GM12873 (cell line): ENCODE measurements at regions not wholly inside any gene's neighbourhood (a gene's known extent, or its start where the extent isn't known, plus 50 kb on each side); places are given as distances from the start of the nearest gene placed in this dataset.

ENCODE experiments used
- CTCF ChIP-seq: IDR thresholded peaks from 2 replicates; pipeline ENCODE4 v1.5.1; 2012; ENCODE audit warnings: low read depth, mild to moderate bottlenecking, moderate library complexity, low read length, control low read depth; ENCODE audit not compliant: insufficient read depth; ENCODE audit errors: missing control alignments

- TF ChIP-seq CTCF = no peak
These were observed 148.4 kb upstream of the FOXQ1 start for GRCh38 chr6:1163501-1163900.

GRCh38 chr6:1162367-1163275 lies 149.3 kb upstream of the FOXQ1 start:
- no peak for TF ChIP-seq CTCF

GRCh38 chr6:1153696-1154245 lies 158.1 kb upstream of the FOXQ1 start:
- TF ChIP-seq CTCF = no peak

- TF ChIP-seq CTCF = no peak
These were observed 165.4 kb upstream of the FOXQ1 start for GRCh38 chr6:1146500-1146899.

- no peak for TF ChIP-seq CTCF
These were observed 166.1 kb upstream of the FOXQ1 start for GRCh38 chr6:1145768-1146218.

- no peak for TF ChIP-seq CTCF
These were observed 166.8 kb upstream of the FOXQ1 start for GRCh38 chr6:1144842-1145767.

- no peak for TF ChIP-seq CTCF
These were observed 168.2 kb upstream of the FOXQ1 start for GRCh38 chr6:1143655-1144054.
